GM23338 (cell line): ENCODE measurements at regions not wholly inside any gene's neighbourhood (a gene's known extent, or its start where the extent isn't known, plus 50 kb on each side); places are given as distances from the start of the nearest gene placed in this dataset.
A peak's percentile ranks its signal among the peaks of the same experiment; 100 is the strongest.

Experiments
- ATAC-seq: fragments of 200-7000 bp; cut with Tn5 transposase; 3 replicates; pipeline ENCODE4 v1.9.1; 2020
- DNase-seq: peaks from one replicate; pipeline ENCODE4 v3.0.0-alpha.2; 2015; ENCODE audit warnings: low spot score
- H2AFZ ChIP-seq: fragments of 200-600 bp; sonication (generic); 2 replicates; pipeline ENCODE4 v1.8.0; 2016; ENCODE audit warnings: antibody characterized with exemption, mild to moderate bottlenecking, moderate library complexity
- H3F3A ChIP-seq: fragments of 200-600 bp; sonication (generic); replicated peaks from 2 replicates; pipeline ENCODE4 v1.8.0; 2017; ENCODE audit warnings: antibody characterized with exemption, mixed run types, low read depth
- H3K27ac ChIP-seq: fragments of 200-600 bp; sonication (generic); 2 replicates; pipeline ENCODE4 v1.6.1; 2016; ENCODE audit warnings: low read depth
- H3K27me3 ChIP-seq: fragments of 200-600 bp; sonication (generic); 2 replicates; pipeline ENCODE4 v1.8.0; 2016; ENCODE audit warnings: mild to moderate bottlenecking, mixed run types, moderate library complexity; ENCODE audit not compliant: insufficient read depth
- H3K36me3 ChIP-seq: fragments of 200-600 bp; sonication (generic); 2 replicates; pipeline ENCODE4 v1.8.0; 2016; ENCODE audit warnings: mild to moderate bottlenecking; ENCODE audit not compliant: insufficient read depth
- H3K4me1 ChIP-seq: fragments of 200-600 bp; sonication (generic); 2 replicates; pipeline ENCODE4 v1.8.0; 2016; ENCODE audit warnings: mild to moderate bottlenecking, moderate library complexity; ENCODE audit not compliant: insufficient read depth
- H3K4me2 ChIP-seq: fragments of 200-600 bp; sonication (generic); 2 replicates; pipeline ENCODE4 v1.7.1; 2017; ENCODE audit warnings: mixed run types
- H3K4me3 ChIP-seq: fragments of 200-600 bp; sonication (generic); 2 replicates; pipeline ENCODE4 v1.6.1; 2016; ENCODE audit warnings: mixed run types
- H3K79me2 ChIP-seq: fragments of 200-600 bp; sonication (generic); replicated peaks from 2 replicates; pipeline ENCODE4 v1.8.0; 2017; ENCODE audit warnings: mild to moderate bottlenecking; ENCODE audit not compliant: insufficient read depth
- H3K9me2 ChIP-seq: fragments of 200-600 bp; sonication (generic); 2 replicates; pipeline ENCODE4 v1.8.0; 2017; ENCODE audit not compliant: insufficient read depth
- H4K20me1 ChIP-seq: fragments of 200-600 bp; sonication (generic); replicated peaks from 2 replicates; pipeline ENCODE4 v1.8.0; 2017; ENCODE audit warnings: mild to moderate bottlenecking; ENCODE audit not compliant: insufficient read depth
- H3K27ac Mint-ChIP-seq: 2 replicates; pipeline ENCODE4 v1.8.0; 2020; ENCODE audit warnings: inconsistent platforms, mild to moderate bottlenecking, moderate library complexity, mixed read lengths
- H3K27me3 Mint-ChIP-seq: 3 replicates; pipeline ENCODE4 v1.8.0; 2022; ENCODE audit warnings: low read depth, mild to moderate bottlenecking, moderate library complexity, mixed read lengths, inconsistent platforms; ENCODE audit not compliant: insufficient read depth, poor library complexity
- H3K36me3 Mint-ChIP-seq: 3 replicates; pipeline ENCODE4 v1.8.0; 2021; ENCODE audit warnings: low read depth, mild to moderate bottlenecking, inconsistent platforms, moderate library complexity, mixed read lengths
- H3K4me1 Mint-ChIP-seq: 3 replicates; pipeline ENCODE4 v1.8.0; 2020; ENCODE audit warnings: mild to moderate bottlenecking, inconsistent platforms, mixed read lengths
- H3K4me3 Mint-ChIP-seq: 3 replicates; pipeline ENCODE4 v1.8.0; 2021; ENCODE audit warnings: moderate library complexity, mild to moderate bottlenecking, inconsistent platforms, mixed read lengths
- H3K9me3 Mint-ChIP-seq: 3 replicates; pipeline ENCODE4 v1.8.0; 2020; ENCODE audit warnings: moderate library complexity, mild to moderate bottlenecking, inconsistent platforms, mixed read lengths
- CREB1 ChIP-seq: fragments of 250-450 bp; sonication (Bioruptor Pico); IDR thresholded peaks from 2 replicates; pipeline ENCODE4 v1.5.0; 2020; ENCODE audit warnings: low read depth, mild to moderate bottlenecking, moderate library complexity
- EZH2 ChIP-seq: fragments of 200-600 bp; sonication (generic); IDR thresholded peaks from one replicate; pipeline ENCODE4 v1.8.0; 2017; ENCODE audit warnings: antibody characterized with exemption, mild to moderate bottlenecking, low read depth; ENCODE audit not compliant: unreplicated experiment
- EZH2phosphoT487 ChIP-seq: fragments of 200-600 bp; sonication (generic); IDR thresholded peaks from one replicate; pipeline ENCODE4 v1.8.1; 2018; ENCODE audit warnings: antibody characterized with exemption; ENCODE audit not compliant: unreplicated experiment
- JUNB ChIP-seq: IDR thresholded peaks from one replicate; pipeline ENCODE4 v1.6.1; 2016; ENCODE audit warnings: antibody characterized with exemption; ENCODE audit not compliant: unreplicated experiment
- NANOG ChIP-seq: IDR thresholded peaks from 2 replicates; pipeline ENCODE4 v1.6.1; 2016; ENCODE audit warnings: antibody characterized with exemption, borderline replicate concordance
- ZNF114 ChIP-seq: fragments of 250-450 bp; sonication (Bioruptor Pico); IDR thresholded peaks from 2 replicates; pipeline ENCODE4 v1.5.0; 2020; ENCODE audit warnings: mild to moderate bottlenecking, moderate library complexity
- ZNF331 ChIP-seq: fragments of 250-450 bp; sonication (Bioruptor Pico); IDR thresholded peaks from 2 replicates; pipeline ENCODE4 v1.5.0; 2020; ENCODE audit warnings: low read depth, mild to moderate bottlenecking, moderate library complexity
- TF ChIP-seq, protein P1 (sequence below): fragments of 250-450 bp; sonication (Bioruptor Pico); IDR thresholded peaks from 2 replicates; pipeline ENCODE4 v1.5.0; 2020; ENCODE audit warnings: mild to moderate bottlenecking, moderate library complexity
- TF ChIP-seq, protein P2 (sequence below): IDR thresholded peaks from 2 replicates; pipeline ENCODE4 v1.6.1; 2016; ENCODE audit warnings: antibody characterized with exemption

DNA sequence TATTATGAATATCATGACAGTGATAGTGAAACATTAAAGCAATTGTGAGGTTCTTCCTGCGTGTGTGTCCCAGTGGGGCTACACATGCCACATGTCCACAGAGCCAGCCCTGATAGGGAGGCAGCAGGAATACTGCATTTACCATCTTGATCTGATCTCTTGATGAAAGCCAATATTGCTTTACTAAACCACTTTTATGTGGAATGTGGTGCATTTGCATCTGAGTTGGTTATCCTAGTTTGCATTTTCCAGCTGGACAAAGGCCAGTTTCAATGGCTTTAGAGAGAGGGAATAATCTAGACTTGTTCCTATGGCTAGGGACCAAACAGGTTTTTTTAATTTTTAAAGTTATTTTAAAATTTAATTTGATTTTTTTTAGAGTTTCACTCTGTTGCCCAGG, 216.3 kb upstream of the FERMT1 start (continued):
- TF ChIP-seq, protein P1, sequence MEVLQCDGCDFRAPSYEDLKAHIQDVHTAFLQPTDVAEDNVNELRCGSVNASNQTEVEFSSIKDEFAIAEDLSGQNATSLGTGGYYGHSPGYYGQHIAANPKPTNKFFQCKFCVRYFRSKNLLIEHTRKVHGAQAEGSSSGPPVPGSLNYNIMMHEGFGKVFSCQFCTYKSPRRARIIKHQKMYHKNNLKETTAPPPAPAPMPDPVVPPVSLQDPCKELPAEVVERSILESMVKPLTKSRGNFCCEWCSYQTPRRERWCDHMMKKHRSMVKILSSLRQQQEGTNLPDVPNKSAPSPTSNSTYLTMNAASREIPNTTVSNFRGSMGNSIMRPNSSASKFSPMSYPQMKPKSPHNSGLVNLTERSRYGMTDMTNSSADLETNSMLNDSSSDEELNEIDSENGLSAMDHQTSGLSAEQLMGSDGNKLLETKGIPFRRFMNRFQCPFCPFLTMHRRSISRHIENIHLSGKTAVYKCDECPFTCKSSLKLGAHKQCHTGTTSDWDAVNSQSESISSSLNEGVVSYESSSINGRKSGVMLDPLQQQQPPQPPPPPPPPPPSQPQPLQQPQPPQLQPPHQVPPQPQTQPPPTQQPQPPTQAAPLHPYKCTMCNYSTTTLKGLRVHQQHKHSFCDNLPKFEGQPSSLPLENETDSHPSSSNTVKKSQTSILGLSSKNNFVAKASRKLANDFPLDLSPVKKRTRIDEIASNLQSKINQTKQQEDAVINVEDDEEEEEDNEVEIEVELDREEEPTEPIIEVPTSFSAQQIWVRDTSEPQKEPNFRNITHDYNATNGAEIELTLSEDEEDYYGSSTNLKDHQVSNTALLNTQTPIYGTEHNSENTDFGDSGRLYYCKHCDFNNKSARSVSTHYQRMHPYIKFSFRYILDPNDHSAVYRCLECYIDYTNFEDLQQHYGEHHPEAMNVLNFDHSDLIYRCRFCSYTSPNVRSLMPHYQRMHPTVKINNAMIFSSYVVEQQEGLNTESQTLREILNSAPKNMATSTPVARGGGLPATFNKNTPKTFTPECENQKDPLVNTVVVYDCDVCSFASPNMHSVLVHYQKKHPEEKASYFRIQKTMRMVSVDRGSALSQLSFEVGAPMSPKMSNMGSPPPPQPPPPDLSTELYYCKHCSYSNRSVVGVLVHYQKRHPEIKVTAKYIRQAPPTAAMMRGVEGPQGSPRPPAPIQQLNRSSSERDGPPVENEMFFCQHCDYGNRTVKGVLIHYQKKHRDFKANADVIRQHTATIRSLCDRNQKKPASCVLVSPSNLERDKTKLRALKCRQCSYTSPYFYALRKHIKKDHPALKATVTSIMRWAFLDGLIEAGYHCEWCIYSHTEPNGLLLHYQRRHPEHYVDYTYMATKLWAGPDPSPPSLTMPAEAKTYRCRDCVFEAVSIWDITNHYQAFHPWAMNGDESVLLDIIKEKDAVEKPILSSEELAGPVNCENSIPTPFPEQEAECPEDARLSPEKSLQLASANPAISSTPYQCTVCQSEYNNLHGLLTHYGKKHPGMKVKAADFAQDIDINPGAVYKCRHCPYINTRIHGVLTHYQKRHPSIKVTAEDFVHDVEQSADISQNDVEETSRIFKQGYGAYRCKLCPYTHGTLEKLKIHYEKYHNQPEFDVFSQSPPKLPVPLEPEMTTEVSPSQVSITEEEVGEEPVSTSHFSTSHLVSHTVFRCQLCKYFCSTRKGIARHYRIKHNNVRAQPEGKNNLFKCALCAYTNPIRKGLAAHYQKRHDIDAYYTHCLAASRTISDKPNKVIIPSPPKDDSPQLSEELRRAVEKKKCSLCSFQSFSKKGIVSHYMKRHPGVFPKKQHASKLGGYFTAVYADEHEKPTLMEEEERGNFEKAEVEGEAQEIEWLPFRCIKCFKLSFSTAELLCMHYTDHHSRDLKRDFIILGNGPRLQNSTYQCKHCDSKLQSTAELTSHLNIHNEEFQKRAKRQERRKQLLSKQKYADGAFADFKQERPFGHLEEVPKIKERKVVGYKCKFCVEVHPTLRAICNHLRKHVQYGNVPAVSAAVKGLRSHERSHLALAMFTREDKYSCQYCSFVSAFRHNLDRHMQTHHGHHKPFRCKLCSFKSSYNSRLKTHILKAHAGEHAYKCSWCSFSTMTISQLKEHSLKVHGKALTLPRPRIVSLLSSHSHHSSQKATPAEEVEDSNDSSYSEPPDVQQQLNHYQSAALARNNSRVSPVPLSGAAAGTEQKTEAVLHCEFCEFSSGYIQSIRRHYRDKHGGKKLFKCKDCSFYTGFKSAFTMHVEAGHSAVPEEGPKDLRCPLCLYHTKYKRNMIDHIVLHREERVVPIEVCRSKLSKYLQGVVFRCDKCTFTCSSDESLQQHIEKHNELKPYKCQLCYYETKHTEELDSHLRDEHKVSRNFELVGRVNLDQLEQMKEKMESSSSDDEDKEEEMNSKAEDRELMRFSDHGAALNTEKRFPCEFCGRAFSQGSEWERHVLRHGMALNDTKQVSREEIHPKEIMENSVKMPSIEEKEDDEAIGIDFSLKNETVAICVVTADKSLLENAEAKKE, result no peak
- TF ChIP-seq EZH2phosphoT487, result no peak
- no peak for TF ChIP-seq NANOG
- no peak for TF ChIP-seq EZH2
- TF ChIP-seq CREB1, result no peak
- no peak for TF ChIP-seq JUNB

DNA sequence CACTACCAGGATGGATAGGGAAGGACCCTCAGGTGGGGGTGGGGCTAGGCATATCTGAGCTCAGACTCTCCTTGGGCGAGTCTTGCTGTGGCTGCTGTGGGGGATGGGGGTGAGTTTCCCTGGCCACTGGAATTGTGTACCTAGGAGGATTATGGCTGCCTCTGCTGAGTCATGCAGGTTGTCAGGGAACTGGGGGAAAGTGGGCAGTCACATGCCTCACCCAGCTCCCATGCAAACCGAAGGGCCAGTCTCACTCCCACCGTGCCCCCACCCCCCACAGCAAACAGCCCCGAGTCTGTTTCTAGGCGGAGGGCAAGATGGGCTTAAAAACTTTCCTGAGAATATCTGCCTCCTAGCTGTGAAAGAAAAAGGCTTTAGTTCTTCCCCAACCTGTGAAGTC, 210.3 kb upstream of the FERMT1 start:
- H3K36me3 Mint-ChIP-seq, result peaks cover 2% of the 10 kb centered on the region; the same call in 1 of the 3 replicates
- H2AFZ ChIP-seq, result peak overlapping the region; percentile 78
- no peak for TF ChIP-seq ZNF114 (CRISPR knock-in tag)
- TF ChIP-seq CREB1, result no peak
- TF ChIP-seq, protein P2, sequence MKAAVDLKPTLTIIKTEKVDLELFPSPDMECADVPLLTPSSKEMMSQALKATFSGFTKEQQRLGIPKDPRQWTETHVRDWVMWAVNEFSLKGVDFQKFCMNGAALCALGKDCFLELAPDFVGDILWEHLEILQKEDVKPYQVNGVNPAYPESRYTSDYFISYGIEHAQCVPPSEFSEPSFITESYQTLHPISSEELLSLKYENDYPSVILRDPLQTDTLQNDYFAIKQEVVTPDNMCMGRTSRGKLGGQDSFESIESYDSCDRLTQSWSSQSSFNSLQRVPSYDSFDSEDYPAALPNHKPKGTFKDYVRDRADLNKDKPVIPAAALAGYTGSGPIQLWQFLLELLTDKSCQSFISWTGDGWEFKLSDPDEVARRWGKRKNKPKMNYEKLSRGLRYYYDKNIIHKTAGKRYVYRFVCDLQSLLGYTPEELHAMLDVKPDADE, result no peak
- TF ChIP-seq EZH2, result no peak
- TF ChIP-seq ZNF331 (CRISPR knock-in tag), result no peak
- TF ChIP-seq, protein P1, result no peak

More for the DNA sequence above, 210.3 kb upstream of the FERMT1 start:
- Histone ChIP-seq H3K9me2 (peaks cover 10% of the 10 kb centered on the region; the same call in 1 of the 2 replicates), H3K4me2 (no peak overlapping the region), H3K4me1 (peaks cover 3% of the 10 kb centered on the region; the same call in 1 of the 2 replicates), H3F3A (no peaks in the 10 kb centered on the region), H3K79me2 (no peaks in the 10 kb centered on the region), H4K20me1 (no peaks in the 10 kb centered on the region), H3K4me3 (no peak overlapping the region), H3K27me3 (no peaks in the 10 kb centered on the region), H3K27ac (no peak overlapping the region), H3K36me3 (no peaks in the 10 kb centered on the region)
- ATAC-seq (no peak), DNase-seq (no peak)
- Mint-ChIP-seq H3K27me3 (peaks cover 2% of the 10 kb centered on the region), H3K4me3 (no peak overlapping the region), H3K9me3 (peaks cover 4% of the 10 kb centered on the region; the same call in 1 of the 3 replicates), H3K4me1 (peaks cover 6% of the 10 kb centered on the region; the same call in 2 of the 3 replicates), H3K27ac (peak overlapping the region; percentile 85; the same call in 1 of the 2 replicates)
